Mucosa of descending colon (tissue), 3 donors: ENCODE measurements at regions not wholly inside any gene's neighbourhood (a gene's known extent, or its start where the extent isn't known, plus 50 kb on each side); places are given as distances from the start of the nearest gene placed in this dataset.

Source experiments
- ATAC-seq: fragments of 200-7000 bp; cut with Tn5 transposase; one replicate; pipeline ENCODE4 v1.9.1; 2020; ENCODE audit warnings: mild to moderate bottlenecking, moderate library complexity
- DNase-seq, 3 donors: peaks; one replicate each; pipeline ENCODE4 v3.0.0-alpha.2; 2020
- H3K36me3 ChIP-seq: fragments of 200-600 bp; one replicate; pipeline ENCODE4 v1.8.0; 2021; ENCODE audit warnings: low read depth, mild to moderate bottlenecking
- H3K4me1 ChIP-seq: fragments of 200-600 bp; one replicate; pipeline ENCODE4 v1.8.0; 2021; ENCODE audit warnings: low read depth, mild to moderate bottlenecking
- H3K4me3 ChIP-seq: fragments of 200-600 bp; one replicate; pipeline ENCODE4 v1.8.0; 2021; ENCODE audit warnings: mild to moderate bottlenecking
- H3K9me3 ChIP-seq: fragments of 200-600 bp; one replicate; pipeline ENCODE4 v1.8.0; 2021; ENCODE audit warnings: mild to moderate bottlenecking
- CTCF ChIP-seq: fragments of 200-600 bp; IDR thresholded peaks from one replicate; pipeline ENCODE4 v1.8.0; 2022; ENCODE audit warnings: antibody characterized with exemption, mild to moderate bottlenecking
- intact Hi-C, 2 donors: fragments of 100-400 bp; cut with DNase I in 1 of 2; cut with micrococcal nuclease in 1 of 2; formaldehyde crosslinking; loops; one replicate each; pipeline versions ENCODE4 v1.11.0 to v1.11.1; 2022; cut with DNase I, micrococcal nuclease
- donor health status: DM: no; HTN: no; CAD: no; lungs with moderate emphysema.
- donor health status: DM: no; HTN: no; CAD: no.
- donor health status: DM: no; HTN: yes; CAD: no.

GRCh38 chr3:167898091-167898490 lies 162.6 kb downstream of the SERPINI1 start:
- no peak for TF ChIP-seq CTCF
- H3K4me1 ChIP-seq: no peaks in the 10 kb centered on the region
- intact Hi-C loops: no loop called here
- H3K36me3 ChIP-seq: no peaks in the 10 kb centered on the region
- DNase-seq: no peak
- H3K9me3 ChIP-seq: no peaks in the 10 kb centered on the region
- H3K4me3 ChIP-seq: no peak overlapping the region
- no peak for ATAC-seq

DNA sequence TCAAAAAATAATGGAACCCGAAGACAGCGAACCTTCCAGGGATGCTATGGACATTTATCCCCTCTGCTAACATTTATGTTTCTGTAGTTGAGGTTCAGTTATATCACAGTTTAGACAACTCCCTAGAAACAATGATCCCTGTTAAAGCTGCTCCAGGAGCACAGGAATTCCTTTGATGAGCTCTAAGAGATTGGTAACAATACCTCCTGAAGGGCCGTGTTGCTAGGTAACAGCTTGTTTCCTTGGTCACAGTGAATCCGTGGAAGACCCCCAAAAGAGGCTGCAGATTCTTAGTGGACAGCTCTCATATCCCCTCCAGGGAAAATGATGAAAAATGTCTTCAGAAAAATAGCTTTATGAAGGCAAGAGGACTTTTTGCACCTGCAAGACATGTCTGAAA lies 160.2 kb downstream of the SERPINI1 start:
- no peak overlapping the region for H3K4me3 ChIP-seq
- intact Hi-C loops: no loop called here
- no peaks in the 10 kb centered on the region for H3K36me3 ChIP-seq
- DNase-seq: no peak
- TF ChIP-seq CTCF: no peak
- H3K9me3 ChIP-seq: no peaks in the 10 kb centered on the region
- no peak for ATAC-seq
- no peaks in the 10 kb centered on the region for H3K4me1 ChIP-seq

DNA sequence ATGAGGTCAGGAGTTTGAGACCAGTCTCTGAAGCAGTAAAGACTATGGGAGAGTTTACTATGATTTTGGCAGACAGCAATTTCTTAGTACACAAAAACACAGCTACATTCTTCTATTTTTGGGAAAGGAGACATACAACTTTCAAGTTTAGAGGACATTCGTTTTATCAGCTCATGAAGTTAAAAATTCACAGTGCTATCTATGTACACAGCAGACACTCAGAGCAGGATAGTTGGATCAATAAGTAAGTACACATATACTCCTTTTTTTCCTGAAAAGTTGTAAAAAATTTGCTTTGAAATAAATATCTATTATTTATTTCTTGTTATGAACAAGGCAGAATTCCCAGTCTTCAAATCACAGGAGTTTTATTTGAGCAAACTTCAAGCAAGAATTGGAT lies 159.7 kb downstream of the SERPINI1 start:
- H3K9me3 ChIP-seq: no peaks in the 10 kb centered on the region
- ATAC-seq: no peak

GRCh38 chr3:167892205-167892604 lies 156.7 kb downstream of the SERPINI1 start:
- TF ChIP-seq CTCF: no peak
- H3K4me3 ChIP-seq: no peak overlapping the region
- intact Hi-C loops: no loop called here
- no peaks in the 10 kb centered on the region for H3K9me3 ChIP-seq
- no peak for ATAC-seq
- no peak for DNase-seq
- no peaks in the 10 kb centered on the region for H3K36me3 ChIP-seq
- H3K4me1 ChIP-seq: no peaks in the 10 kb centered on the region

More for the DNA sequence above, 159.7 kb downstream of the SERPINI1 start:
- H3K4me1 ChIP-seq: no peaks in the 10 kb centered on the region
- DNase-seq: no peak
- H3K4me3 ChIP-seq: no peak overlapping the region
- TF ChIP-seq CTCF: no peak
- no peaks in the 10 kb centered on the region for H3K36me3 ChIP-seq
- intact Hi-C loops: no loop called here

- no peaks in the 10 kb centered on the region for H3K4me1 ChIP-seq
- DNase-seq (no peak), ATAC-seq (no peak)
- no peak overlapping the region for H3K4me3 ChIP-seq
- H3K9me3 ChIP-seq: no peaks in the 10 kb centered on the region
- no peak for TF ChIP-seq CTCF
- intact Hi-C loops: no loop called here
- no peaks in the 10 kb centered on the region for H3K36me3 ChIP-seq
Measured at GRCh38 chr3:167887096-167887495, 151.6 kb downstream of the SERPINI1 start.

- H3K36me3 ChIP-seq: no peaks in the 10 kb centered on the region
- no peaks in the 10 kb centered on the region for H3K9me3 ChIP-seq
- H3K4me3 ChIP-seq: no peak overlapping the region
- intact Hi-C loops: no loop called here
- DNase-seq: no peak
- no peak for TF ChIP-seq CTCF
- H3K4me1 ChIP-seq: no peaks in the 10 kb centered on the region
- no peak for ATAC-seq
Measured at GRCh38 chr3:167886690-167887089, 151.2 kb downstream of the SERPINI1 start.
